ENCODE measurements at regions not wholly inside any gene's neighbourhood (a gene's known extent, or its start where the extent isn't known, plus 50 kb on each side); places are given as distances from the start of the nearest gene placed in this dataset.
"Not testable (repeated sequence)": the region's sequence is repeated elsewhere in the genome, so short reads cannot be mapped to it uniquely, and the experiment has no call there.

DNA sequence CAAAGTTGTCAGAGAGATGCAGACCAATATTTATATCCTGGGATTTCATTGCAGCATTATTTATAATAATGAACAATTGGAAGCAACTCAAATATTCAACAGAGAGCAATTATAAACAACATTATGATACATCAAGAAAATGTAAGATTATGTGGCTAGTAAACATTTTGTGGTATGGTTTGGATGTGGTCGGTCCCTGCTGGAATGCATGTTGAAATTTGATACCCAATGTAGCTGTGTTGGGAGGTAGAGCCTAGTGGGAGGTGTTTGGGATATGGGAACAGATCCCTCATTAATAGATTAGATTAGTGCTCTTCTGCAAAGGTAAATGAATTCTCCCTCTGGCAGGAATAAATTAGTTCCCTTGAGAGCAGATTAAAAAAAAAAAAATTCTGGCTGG, 350.9 kb downstream of the ANKRD30A start:
- no peak for DNase-seq (ENCODE audit: low read depth in 2 of 3, low spot score in 2 of 3)

GRCh38 chr10:37474645-37475044, 349.2 kb downstream of the ANKRD30A start:
- DNase-seq (ENCODE audit: low read depth in 2 of 3, low spot score in 2 of 3), result no peak

- DNase-seq (ENCODE audit: low read depth in 2 of 3, low spot score in 2 of 3), result no peak
These were observed 348.5 kb downstream of the ANKRD30A start for GRCh38 chr10:37473906-37474305.

DNA sequence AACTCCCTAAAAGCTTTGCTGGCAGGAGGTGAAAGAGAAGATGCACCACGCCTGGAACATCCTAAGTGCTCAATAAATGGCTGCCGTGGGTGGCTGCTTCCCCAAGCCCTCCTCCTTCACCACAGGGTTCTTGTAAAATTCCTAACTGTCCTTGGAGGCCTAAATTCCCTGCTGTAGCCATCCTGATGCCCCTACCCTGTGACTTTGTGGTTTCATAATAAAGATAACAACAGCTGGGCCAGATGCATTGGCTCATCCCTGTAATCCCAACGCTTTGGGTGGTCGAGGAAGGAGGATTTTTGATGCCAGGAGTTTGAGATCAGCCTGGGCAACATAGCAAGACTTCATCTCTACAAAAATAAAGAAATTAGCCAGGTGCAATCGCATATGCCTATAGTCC, 341.8 kb downstream of the ANKRD30A start:
- DNase-seq (ENCODE audit: low read depth in 2 of 3, low spot score in 2 of 3), result no peak

DNA sequence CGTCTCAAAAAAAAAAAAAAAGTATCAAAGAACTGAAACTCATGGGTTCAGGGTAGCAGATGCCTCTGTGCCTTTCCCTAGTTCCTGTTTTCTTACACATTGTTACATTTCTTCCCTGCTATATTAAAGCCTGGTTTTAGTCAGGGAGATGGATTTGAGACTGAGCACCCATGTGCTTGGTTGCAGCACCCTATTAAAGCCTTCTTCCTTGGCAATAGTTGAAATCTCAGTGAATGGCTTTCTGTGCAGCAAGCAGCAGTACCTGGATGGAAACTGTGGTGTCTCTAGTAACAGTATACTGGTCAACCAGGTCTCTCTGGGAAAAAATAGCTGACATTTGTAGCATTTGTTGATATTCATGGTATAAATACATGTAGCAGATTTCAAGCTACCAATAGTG, 331.1 kb downstream of the ANKRD30A start:
- no peak for DNase-seq (ENCODE audit: low read depth in 2 of 3, low spot score in 2 of 3)

GRCh38 chr10:37448161-37448560, 322.8 kb downstream of the ANKRD30A start:
- DNase-seq (ENCODE audit: low read depth in 2 of 3, low spot score in 2 of 3), result no peak

DNA sequence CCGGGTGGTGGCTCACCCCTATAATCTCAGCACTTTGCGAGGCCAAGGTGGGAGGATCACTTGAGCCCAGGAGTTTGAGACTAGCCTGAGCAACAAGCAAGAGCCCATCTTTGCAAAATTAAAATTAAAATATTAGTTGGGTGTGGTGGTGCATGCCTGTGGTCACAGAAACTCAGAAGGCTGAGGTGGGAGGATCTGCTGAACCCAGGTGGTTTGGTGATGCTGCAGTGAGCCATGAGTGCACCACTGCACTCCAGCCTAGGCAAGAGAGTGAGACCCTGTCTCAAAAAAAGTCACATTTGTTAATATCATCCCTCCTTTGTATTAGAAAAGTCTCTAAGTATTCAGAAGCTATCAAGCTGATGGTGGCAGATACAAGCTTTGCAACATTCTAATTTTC, 317.5 kb downstream of the ANKRD30A start:
- no peak for DNase-seq (ENCODE audit: low read depth in 2 of 3, low spot score in 2 of 3)

GRCh38 chr10:37441224-37441623, 315.8 kb downstream of the ANKRD30A start:
- not testable (repeated sequence) for DNase-seq (ENCODE audit: low read depth in 2 of 3, low spot score in 2 of 3)

DNA sequence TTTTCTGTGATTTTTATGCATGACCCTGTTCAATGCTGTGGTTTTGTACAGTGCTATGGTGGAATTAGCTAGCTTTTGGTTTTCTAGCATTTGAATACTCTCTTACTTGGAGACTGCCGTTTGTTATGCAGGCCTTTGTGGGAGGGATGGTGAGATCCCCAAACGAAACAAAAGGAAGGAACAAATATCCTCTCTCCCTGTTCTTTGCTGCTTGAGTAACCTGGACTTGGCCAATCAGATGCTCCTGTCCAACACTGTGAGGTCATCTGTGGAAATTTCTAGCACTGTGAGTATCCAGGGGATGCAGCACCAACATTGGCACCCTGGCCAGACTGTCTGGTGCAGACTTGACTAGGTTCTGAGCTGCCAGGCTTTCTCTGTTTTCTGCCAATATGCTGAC, 314.4 kb downstream of the ANKRD30A start:
- DNase-seq (ENCODE audit: low read depth in 2 of 3, low spot score in 2 of 3), result no peak

DNA sequence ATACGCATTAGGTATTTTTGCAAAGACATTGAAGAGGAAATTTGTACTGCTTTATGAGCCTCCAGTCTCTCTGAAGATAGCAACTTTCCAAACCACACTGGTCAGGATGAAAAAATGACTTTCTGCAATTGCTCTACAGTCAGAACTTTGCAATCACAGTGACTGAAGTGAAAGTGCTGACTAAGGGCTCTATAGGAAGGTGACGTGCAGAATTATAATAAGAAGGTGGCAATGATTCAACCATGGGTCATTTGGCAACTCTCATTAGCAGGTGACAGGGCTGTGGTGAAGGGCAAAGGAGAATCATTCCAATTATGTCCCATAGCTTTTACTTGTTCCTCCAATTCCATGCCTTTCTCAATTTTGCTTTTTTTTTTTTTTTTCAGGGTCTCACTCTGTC, 311.0 kb downstream of the ANKRD30A start:
- DNase-seq (ENCODE audit: low read depth in 2 of 3, low spot score in 2 of 3), result no peak

- DNase-seq (ENCODE audit: low read depth in 2 of 3, low spot score in 2 of 3), result no peak
These were observed 308.7 kb downstream of the ANKRD30A start for GRCh38 chr10:37434091-37434490.
